Type B pancreatic cell (in vitro differentiated cells): ENCODE measurements at regions not wholly inside any gene's neighbourhood (a gene's known extent, or its start where the extent isn't known, plus 50 kb on each side); places are given as distances from the start of the nearest gene placed in this dataset.

Experiments
- DNase-seq: peaks from one replicate; pipeline ENCODE4 v3.0.0; 2021; ENCODE audit warnings: mixed read lengths; ENCODE audit not compliant: unreplicated experiment; ENCODE audit errors: extremely low spot score
- H3K27ac Mint-ChIP-seq: 2 replicates; pipeline ENCODE4 v1.8.0; 2021; ENCODE audit warnings: mild to moderate bottlenecking, mixed read lengths
- H3K27me3 Mint-ChIP-seq: 2 replicates; pipeline ENCODE4 v1.8.0; 2021; ENCODE audit warnings: mixed read lengths
- H3K36me3 Mint-ChIP-seq: 2 replicates; pipeline ENCODE4 v1.8.0; 2021; ENCODE audit warnings: mixed read lengths
- H3K4me1 Mint-ChIP-seq: one replicate; pipeline ENCODE4 v1.8.0; 2021; ENCODE audit warnings: mixed read lengths; ENCODE audit not compliant: unreplicated experiment
- H3K4me3 Mint-ChIP-seq: 2 replicates; pipeline ENCODE4 v1.8.0; 2021; ENCODE audit warnings: mild to moderate bottlenecking, mixed read lengths
- H3K9me3 Mint-ChIP-seq: 2 replicates; pipeline ENCODE4 v1.8.0; 2021; ENCODE audit warnings: mixed read lengths
- TF ChIP-seq, protein P1 (sequence below): fragments of 200-600 bp; sonication (generic); conservative IDR thresholded peaks from 2 replicates; pipeline ENCODE4 v1.5.0; 2021; ENCODE audit warnings: antibody characterized with exemption, mild to moderate bottlenecking

- H3K27me3 Mint-ChIP-seq: peaks cover 7% of the 10 kb centered on the region
- H3K4me1 Mint-ChIP-seq: peaks cover 6% of the 10 kb centered on the region
- H3K4me3 Mint-ChIP-seq: no peak overlapping the region
Observed at GRCh38 chr13:76349700-76350099, 536.5 kb downstream of the KCTD12 start.

DNA sequence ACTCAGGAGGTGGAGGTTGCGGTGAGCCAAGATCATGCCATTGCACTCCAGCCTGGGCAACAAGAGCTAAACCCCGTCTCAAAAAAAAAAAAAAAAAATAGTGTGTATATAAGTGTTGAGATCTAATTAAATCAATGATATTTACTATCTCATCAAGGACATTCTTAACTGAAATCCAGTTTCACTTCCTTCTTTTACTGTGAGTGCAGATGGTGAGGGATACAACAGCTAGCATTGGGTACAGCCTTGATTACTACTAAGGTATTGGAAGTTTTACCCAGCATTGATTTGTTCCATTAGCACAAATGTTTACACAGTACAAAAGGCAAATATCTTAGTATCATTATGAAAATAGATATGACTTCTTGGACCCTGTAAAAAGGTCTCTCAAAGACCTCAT is 546.6 kb downstream of the KCTD12 start:
- no peak for DNase-seq
- Mint-ChIP-seq H3K4me3 (no peak overlapping the region), H3K36me3 (no peaks in the 10 kb centered on the region), H3K27me3 (no peaks in the 10 kb centered on the region), H3K4me1 (no peaks in the 10 kb centered on the region), H3K9me3 (no peaks in the 10 kb centered on the region), H3K27ac (no peak overlapping the region)
- TF ChIP-seq, protein P1, sequence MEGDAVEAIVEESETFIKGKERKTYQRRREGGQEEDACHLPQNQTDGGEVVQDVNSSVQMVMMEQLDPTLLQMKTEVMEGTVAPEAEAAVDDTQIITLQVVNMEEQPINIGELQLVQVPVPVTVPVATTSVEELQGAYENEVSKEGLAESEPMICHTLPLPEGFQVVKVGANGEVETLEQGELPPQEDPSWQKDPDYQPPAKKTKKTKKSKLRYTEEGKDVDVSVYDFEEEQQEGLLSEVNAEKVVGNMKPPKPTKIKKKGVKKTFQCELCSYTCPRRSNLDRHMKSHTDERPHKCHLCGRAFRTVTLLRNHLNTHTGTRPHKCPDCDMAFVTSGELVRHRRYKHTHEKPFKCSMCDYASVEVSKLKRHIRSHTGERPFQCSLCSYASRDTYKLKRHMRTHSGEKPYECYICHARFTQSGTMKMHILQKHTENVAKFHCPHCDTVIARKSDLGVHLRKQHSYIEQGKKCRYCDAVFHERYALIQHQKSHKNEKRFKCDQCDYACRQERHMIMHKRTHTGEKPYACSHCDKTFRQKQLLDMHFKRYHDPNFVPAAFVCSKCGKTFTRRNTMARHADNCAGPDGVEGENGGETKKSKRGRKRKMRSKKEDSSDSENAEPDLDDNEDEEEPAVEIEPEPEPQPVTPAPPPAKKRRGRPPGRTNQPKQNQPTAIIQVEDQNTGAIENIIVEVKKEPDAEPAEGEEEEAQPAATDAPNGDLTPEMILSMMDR: no peak

More at GRCh38 chr13:76349700-76350099, 536.5 kb downstream of the KCTD12 start:
- DNase-seq: no peak
- Mint-ChIP-seq H3K36me3 (no peaks in the 10 kb centered on the region), H3K27ac (no peak overlapping the region), H3K9me3 (peaks cover 8% of the 10 kb centered on the region)
- TF ChIP-seq, protein P1: no peak

DNA sequence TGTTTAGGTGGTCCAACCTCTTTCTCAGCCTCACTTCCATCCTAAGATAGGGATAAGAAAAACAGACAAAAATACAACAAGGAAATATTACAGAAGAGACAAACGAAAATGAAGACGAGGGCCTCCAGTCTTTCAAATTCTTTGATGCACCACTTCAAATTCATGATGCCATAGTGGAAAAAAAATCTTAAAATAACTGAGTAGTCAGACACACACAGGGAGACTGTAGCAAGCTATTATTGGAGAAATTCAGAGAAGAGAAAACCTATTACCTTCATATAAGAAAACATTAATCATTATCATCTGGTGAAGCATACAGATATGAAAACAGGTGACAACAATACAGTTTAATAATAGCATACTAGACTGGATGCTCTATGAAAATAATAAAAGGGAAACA is 548.2 kb downstream of the KCTD12 start:
- no peaks in the 10 kb centered on the region for H3K9me3 Mint-ChIP-seq
- H3K4me1 Mint-ChIP-seq: no peaks in the 10 kb centered on the region
- TF ChIP-seq, protein P1: no peak
- H3K27ac Mint-ChIP-seq: no peak overlapping the region
- no peaks in the 10 kb centered on the region for H3K36me3 Mint-ChIP-seq
- DNase-seq: no peak
- H3K4me3 Mint-ChIP-seq: no peak overlapping the region
- no peaks in the 10 kb centered on the region for H3K27me3 Mint-ChIP-seq

DNA sequence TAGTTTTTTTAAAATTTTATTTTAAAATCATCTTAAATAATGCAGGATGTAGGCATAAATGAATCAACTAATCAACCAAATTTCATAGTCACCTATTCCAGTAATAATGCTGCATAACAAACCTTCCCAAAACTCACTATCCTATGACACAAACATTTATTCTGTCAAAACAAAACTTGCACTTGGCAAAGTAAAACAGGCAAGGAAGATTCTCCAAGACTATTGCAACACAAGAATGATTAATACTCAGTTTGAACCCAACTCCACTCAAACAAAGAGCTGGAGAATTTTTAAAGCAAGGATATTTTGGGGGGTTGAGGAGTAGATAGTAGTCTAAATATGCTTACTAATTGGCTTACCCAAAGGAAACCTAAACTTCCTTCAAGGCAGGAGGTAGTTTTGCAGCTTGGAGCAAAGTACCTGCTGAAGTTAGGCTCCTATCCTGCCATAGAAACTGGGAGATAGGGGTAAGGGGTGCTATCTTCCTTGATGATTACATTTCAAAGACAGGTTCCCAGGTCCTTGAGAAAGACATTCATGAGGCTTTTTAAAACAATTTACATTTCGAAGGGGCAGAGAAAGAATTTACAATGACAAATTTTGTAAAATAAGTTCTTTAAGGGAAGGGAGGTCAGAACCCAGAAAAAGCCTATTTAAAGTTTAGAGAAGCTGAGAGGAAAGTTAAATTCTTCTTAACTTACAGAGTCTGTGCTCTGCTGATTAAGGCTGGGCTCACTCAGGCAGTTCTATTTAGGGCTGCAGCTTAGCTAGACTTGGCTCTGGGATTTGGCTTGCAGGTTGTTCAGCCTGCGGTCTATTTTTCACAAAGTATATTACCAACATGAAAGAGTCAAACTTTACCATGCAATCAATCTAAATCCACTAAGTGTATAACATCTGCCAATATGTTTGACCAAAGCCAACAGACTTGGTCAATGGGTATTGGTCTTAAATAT is 549.0 kb downstream of the KCTD12 start:
- DNase-seq: no peak
- Mint-ChIP-seq H3K27me3 (no peaks in the 10 kb centered on the region), H3K9me3 (no peaks in the 10 kb centered on the region), H3K4me3 (no peak overlapping the region), H3K4me1 (peaks cover 4% of the 10 kb centered on the region), H3K36me3 (no peaks in the 10 kb centered on the region), H3K27ac (no peak overlapping the region)
- TF ChIP-seq, protein P1: no peak

DNA sequence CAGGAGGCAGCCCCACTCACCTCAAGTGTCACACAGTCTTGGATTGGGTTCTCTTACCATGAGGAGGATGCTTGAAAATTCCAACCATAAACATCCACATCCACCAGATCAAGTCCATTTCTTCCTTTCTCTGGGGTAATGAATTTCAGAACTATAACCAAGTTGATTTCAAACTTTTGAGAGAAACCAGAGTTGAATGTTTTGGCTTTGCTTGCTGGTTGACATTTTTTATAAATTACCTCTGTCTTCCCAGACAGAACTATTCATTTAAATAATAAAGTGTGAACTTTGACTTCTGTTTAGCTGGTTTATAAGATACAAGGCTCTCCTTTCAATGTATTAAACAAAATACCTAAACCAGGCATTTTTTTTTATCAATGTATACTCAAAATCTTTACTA is 550.7 kb downstream of the KCTD12 start:
- Mint-ChIP-seq H3K9me3 (no peaks in the 10 kb centered on the region), H3K4me1 (peaks cover 9% of the 10 kb centered on the region), H3K36me3 (no peaks in the 10 kb centered on the region), H3K27ac (no peak overlapping the region), H3K27me3 (no peaks in the 10 kb centered on the region), H3K4me3 (no peak overlapping the region)
- TF ChIP-seq, protein P1: no peak
- DNase-seq: no peak
